GM12872 (cell line): ENCODE measurements at regions not wholly inside any gene's neighbourhood (a gene's known extent, or its start where the extent isn't known, plus 50 kb on each side); places are given as distances from the start of the nearest gene placed in this dataset.

Experiments used
- CTCF ChIP-seq: IDR thresholded peaks from 3 replicates; pipeline ENCODE4 v1.5.1; 2011; ENCODE audit warnings: low read depth, mild to moderate bottlenecking, low read length, moderate library complexity; ENCODE audit not compliant: insufficient read depth

GRCh38 chr12:127328867-127329266, 938.1 kb upstream of the TMEM132C start:
- TF ChIP-seq CTCF, result no peak

- TF ChIP-seq CTCF, result no peak
Measured at GRCh38 chr12:127334365-127334764, 932.6 kb upstream of the TMEM132C start.

GRCh38 chr12:127334912-127335644, 931.9 kb upstream of the TMEM132C start:
- TF ChIP-seq CTCF, result no peak

GRCh38 chr12:127336416-127336815, 930.6 kb upstream of the TMEM132C start:
- no peak for TF ChIP-seq CTCF

GRCh38 chr12:127339065-127339464, 927.9 kb upstream of the TMEM132C start:
- no peak for TF ChIP-seq CTCF

GRCh38 chr12:127340381-127340780, 926.6 kb upstream of the TMEM132C start:
- TF ChIP-seq CTCF, result no peak

GRCh38 chr12:127342861-127343260, 924.1 kb upstream of the TMEM132C start:
- no peak for TF ChIP-seq CTCF
